OCI-LY3 (cell line): ENCODE measurements at regions not wholly inside any gene's neighbourhood (a gene's known extent, or its start where the extent isn't known, plus 50 kb on each side); places are given as distances from the start of the nearest gene placed in this dataset.
"Not testable (repeated sequence)": the region's sequence is repeated elsewhere in the genome, so short reads cannot be mapped to it uniquely, and the experiment has no call there.

Experiments used
- CTCF ChIP-seq: fragments of 200-600, 300-600 bp; sonication (generic); IDR thresholded peaks from 2 replicates; pipeline ENCODE4 v1.5.1; 2014; ENCODE audit warnings: antibody characterized with exemption, low read length, low read depth
- EZH2phosphoT487 ChIP-seq: fragments of 200-600 bp; shearing (Covaris generic); IDR thresholded peaks from 2 replicates; pipeline ENCODE4 v1.6.1; 2018; ENCODE audit warnings: antibody characterized with exemption, mixed run types, low read depth

- TF ChIP-seq CTCF, EZH2phosphoT487: not testable (repeated sequence)
Observed at GRCh38 chr10:46792657-46793357, 118.4 kb upstream of the PTPN20 start.
